ENCODE measurements at regions not wholly inside any gene's neighbourhood (a gene's known extent, or its start where the extent isn't known, plus 50 kb on each side); places are given as distances from the start of the nearest gene placed in this dataset.

GRCh38 chrX:131779306-131779705 is 235.4 kb downstream of the OR13H1 start:
- no peak for DNase-seq (ENCODE audit: low read depth)

GRCh38 chrX:131779741-131780140 is 235.9 kb downstream of the OR13H1 start:
- no peak for DNase-seq (ENCODE audit: low read depth)

GRCh38 chrX:131782646-131783045 is 238.8 kb downstream of the OR13H1 start:
- no peak for DNase-seq (ENCODE audit: low read depth)

GRCh38 chrX:131783555-131784308 is 239.4 kb upstream of the STK26 start:
- DNase-seq (ENCODE audit: low read depth): no peak

GRCh38 chrX:131789664-131790063 is 233.4 kb upstream of the STK26 start:
- DNase-seq (ENCODE audit: low read depth): no peak

GRCh38 chrX:131791608-131792355 is 231.3 kb upstream of the STK26 start:
- no peak for DNase-seq (ENCODE audit: low read depth)

GRCh38 chrX:131792356-131792749 is 230.7 kb upstream of the STK26 start:
- no peak for DNase-seq (ENCODE audit: low read depth)

GRCh38 chrX:131792789-131793462 is 230.2 kb upstream of the STK26 start:
- no peak for DNase-seq (ENCODE audit: low read depth)

GRCh38 chrX:131795442-131796229 is 227.5 kb upstream of the STK26 start:
- no peak for DNase-seq (ENCODE audit: low read depth)

GRCh38 chrX:131801066-131801465 is 222.0 kb upstream of the STK26 start:
- DNase-seq (ENCODE audit: low read depth): no peak

- no peak for DNase-seq (ENCODE audit: low read depth)
These were observed 221.2 kb upstream of the STK26 start for GRCh38 chrX:131801911-131802310.

GRCh38 chrX:131802836-131803626 is 220.1 kb upstream of the STK26 start:
- no peak for DNase-seq (ENCODE audit: low read depth)

GRCh38 chrX:131812847-131813825 is 210.0 kb upstream of the STK26 start:
- DNase-seq (ENCODE audit: low read depth): no peak

- no peak for DNase-seq (ENCODE audit: low read depth)
These were observed 206.5 kb upstream of the STK26 start for GRCh38 chrX:131816551-131817136.

GRCh38 chrX:131818297-131818936 is 204.7 kb upstream of the STK26 start:
- DNase-seq (ENCODE audit: low read depth): no peak

GRCh38 chrX:131821945-131822622 is 201.0 kb upstream of the STK26 start:
- DNase-seq (ENCODE audit: low read depth): no peak

- DNase-seq (ENCODE audit: low read depth): no peak
These were observed 196.5 kb upstream of the STK26 start for GRCh38 chrX:131826572-131826971.

- DNase-seq (ENCODE audit: low read depth): no peak
These were observed 195.2 kb upstream of the STK26 start for GRCh38 chrX:131827935-131828334.

GRCh38 chrX:131828482-131828881 is 194.6 kb upstream of the STK26 start:
- no peak for DNase-seq (ENCODE audit: low read depth)
